ENCODE measurements at regions not wholly inside any gene's neighbourhood (a gene's known extent, or its start where the extent isn't known, plus 50 kb on each side); places are given as distances from the start of the nearest gene placed in this dataset.
"Not testable (repeated sequence)": the region's sequence is repeated elsewhere in the genome, so short reads cannot be mapped to it uniquely, and the experiment has no call there.

- H3K9me3 Mint-ChIP-seq: no peaks in the 10 kb centered on the region
- intact Hi-C loops (cut with micrococcal nuclease): no loop called here
- no peak overlapping the region for H3K4me3 Mint-ChIP-seq
- no peaks in the 10 kb centered on the region for H3K4me1 Mint-ChIP-seq (ENCODE audit: low read depth)
- no peak overlapping the region for H3K27ac Mint-ChIP-seq
- DNase-seq (ENCODE audit: low spot score): no peak
- no peaks in the 10 kb centered on the region for H3K27me3 Mint-ChIP-seq (ENCODE audit: insufficient read depth)
- no peaks in the 10 kb centered on the region for H3K36me3 Mint-ChIP-seq (ENCODE audit: low read depth)
Measured at GRCh38 chr4:79182209-79182608, 143.7 kb downstream of the NAA11 start.

- Mint-ChIP-seq H3K4me1 (ENCODE audit: low read depth) (no peaks in the 10 kb centered on the region), H3K9me3 (no peaks in the 10 kb centered on the region), H3K27me3 (ENCODE audit: insufficient read depth) (no peaks in the 10 kb centered on the region), H3K36me3 (ENCODE audit: low read depth) (no peaks in the 10 kb centered on the region), H3K4me3 (no peak overlapping the region), H3K27ac (no peak overlapping the region)
- no peak for DNase-seq (ENCODE audit: low spot score)
- intact Hi-C loops (cut with micrococcal nuclease): no loop called here
Measured at GRCh38 chr4:79181190-79181589, 144.7 kb downstream of the NAA11 start.

DNA sequence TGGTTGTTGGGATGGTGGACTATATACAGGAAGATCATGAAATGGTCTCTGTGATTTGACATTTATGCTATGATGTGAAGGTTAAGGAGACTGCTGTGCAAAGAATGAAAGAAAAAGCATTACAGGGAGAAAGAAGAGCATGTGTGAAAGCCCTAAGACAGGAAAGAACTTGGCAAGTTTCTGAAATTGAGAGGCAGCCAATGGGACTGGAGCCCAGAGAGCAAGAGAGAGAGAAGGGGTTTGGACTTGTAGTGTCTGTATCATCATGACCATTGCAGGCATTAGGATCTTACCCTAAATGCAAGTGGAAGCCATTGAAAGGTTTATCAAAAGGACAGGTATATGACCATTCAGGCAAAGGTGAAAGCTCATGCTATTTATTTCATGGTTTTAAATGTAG lies 147.1 kb downstream of the NAA11 start:
- H3K9me3 Mint-ChIP-seq: no peaks in the 10 kb centered on the region
- no peak overlapping the region for H3K27ac Mint-ChIP-seq
- DNase-seq (ENCODE audit: low spot score): no peak
- H3K36me3 Mint-ChIP-seq (ENCODE audit: low read depth): no peaks in the 10 kb centered on the region
- H3K27me3 Mint-ChIP-seq (ENCODE audit: insufficient read depth): no peaks in the 10 kb centered on the region
- no peak overlapping the region for H3K4me3 Mint-ChIP-seq
- H3K4me1 Mint-ChIP-seq (ENCODE audit: low read depth): no peaks in the 10 kb centered on the region
- intact Hi-C loops (cut with micrococcal nuclease): no loop called here

GRCh38 chr4:79177388-79177787 lies 148.5 kb downstream of the NAA11 start:
- H3K27ac Mint-ChIP-seq: no peak overlapping the region
- no peak for DNase-seq (ENCODE audit: low spot score)
- no peak overlapping the region for H3K4me3 Mint-ChIP-seq
- H3K4me1 Mint-ChIP-seq (ENCODE audit: low read depth): no peaks in the 10 kb centered on the region
- intact Hi-C loops (cut with micrococcal nuclease): no loop called here
- no peaks in the 10 kb centered on the region for H3K36me3 Mint-ChIP-seq (ENCODE audit: low read depth)
- H3K9me3 Mint-ChIP-seq: no peaks in the 10 kb centered on the region
- H3K27me3 Mint-ChIP-seq (ENCODE audit: insufficient read depth): no peaks in the 10 kb centered on the region

GRCh38 chr4:79176351-79176750 lies 149.5 kb downstream of the NAA11 start:
- intact Hi-C loops (cut with micrococcal nuclease): no loop called here
- no peaks in the 10 kb centered on the region for H3K36me3 Mint-ChIP-seq (ENCODE audit: low read depth)
- no peak overlapping the region for H3K4me3 Mint-ChIP-seq
- no peaks in the 10 kb centered on the region for H3K4me1 Mint-ChIP-seq (ENCODE audit: low read depth)
- no peaks in the 10 kb centered on the region for H3K9me3 Mint-ChIP-seq
- no peaks in the 10 kb centered on the region for H3K27me3 Mint-ChIP-seq (ENCODE audit: insufficient read depth)
- no peak overlapping the region for H3K27ac Mint-ChIP-seq
- no peak for DNase-seq (ENCODE audit: low spot score)

DNA sequence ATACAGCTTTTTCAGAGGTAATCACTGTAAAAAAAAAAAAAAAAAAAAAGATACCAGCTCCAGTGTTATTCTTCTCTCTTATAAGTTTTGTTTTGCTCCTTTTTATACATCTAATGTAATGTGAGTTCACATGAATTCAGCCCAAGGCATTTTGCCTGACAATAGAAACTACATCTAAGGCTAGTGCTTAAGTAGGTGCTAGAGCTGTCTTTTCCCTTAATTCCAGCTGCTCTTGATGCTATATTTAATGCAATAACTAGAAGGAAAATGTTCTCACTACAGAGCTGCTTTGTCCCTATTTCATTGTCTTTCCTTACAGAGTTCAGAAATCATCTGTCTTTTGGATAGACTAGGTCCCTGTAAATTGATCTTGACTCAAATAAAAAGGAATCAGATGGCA lies 150.1 kb downstream of the NAA11 start:
- H3K27ac Mint-ChIP-seq: no peak overlapping the region
- intact Hi-C loops (cut with micrococcal nuclease): no loop called here

GRCh38 chr4:79174490-79175252 lies 151.2 kb downstream of the NAA11 start:
- Mint-ChIP-seq H3K36me3 (ENCODE audit: low read depth) (no peaks in the 10 kb centered on the region), H3K4me1 (ENCODE audit: low read depth) (no peaks in the 10 kb centered on the region), H3K9me3 (no peaks in the 10 kb centered on the region), H3K27ac (no peak overlapping the region), H3K27me3 (ENCODE audit: insufficient read depth) (no peaks in the 10 kb centered on the region), H3K4me3 (no peak overlapping the region)
- intact Hi-C loops (cut with micrococcal nuclease): no loop called here
- no peak for DNase-seq (ENCODE audit: low spot score)

More for the DNA sequence above, 150.1 kb downstream of the NAA11 start:
- Mint-ChIP-seq H3K36me3 (ENCODE audit: low read depth) (no peaks in the 10 kb centered on the region), H3K4me1 (ENCODE audit: low read depth) (no peaks in the 10 kb centered on the region), H3K9me3 (no peaks in the 10 kb centered on the region), H3K4me3 (no peak overlapping the region), H3K27me3 (ENCODE audit: insufficient read depth) (no peaks in the 10 kb centered on the region)
- no peak for DNase-seq (ENCODE audit: low spot score)

DNA sequence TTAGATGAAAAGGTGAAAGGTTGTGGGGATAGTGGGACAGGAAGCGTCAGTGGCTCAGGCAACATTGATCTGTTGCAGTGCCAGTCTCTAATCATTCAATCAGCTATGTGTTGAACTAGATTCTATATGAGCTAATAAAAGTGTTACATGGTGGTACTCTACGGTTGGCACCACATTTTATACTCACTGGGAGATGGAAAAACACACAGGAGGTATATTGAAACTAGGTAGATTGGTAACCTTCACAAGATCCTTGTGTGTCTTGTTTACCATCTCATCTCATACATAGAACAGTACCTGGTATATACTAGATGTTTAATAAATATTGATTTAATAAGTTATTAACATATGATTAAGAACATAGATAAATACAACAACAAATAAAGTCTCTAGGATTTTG lies 152.7 kb downstream of the NAA11 start:
- H3K27ac Mint-ChIP-seq: no peak overlapping the region
- intact Hi-C loops (cut with micrococcal nuclease): no loop called here
- no peaks in the 10 kb centered on the region for H3K36me3 Mint-ChIP-seq (ENCODE audit: low read depth)
- H3K4me3 Mint-ChIP-seq: no peak overlapping the region
- H3K27me3 Mint-ChIP-seq (ENCODE audit: insufficient read depth): no peaks in the 10 kb centered on the region
- H3K4me1 Mint-ChIP-seq (ENCODE audit: low read depth): no peaks in the 10 kb centered on the region
- no peaks in the 10 kb centered on the region for H3K9me3 Mint-ChIP-seq
- DNase-seq (ENCODE audit: low spot score): no peak

GRCh38 chr4:79170077-79170476 lies 155.8 kb downstream of the NAA11 start:
- H3K27ac Mint-ChIP-seq: no peak overlapping the region
- no peaks in the 10 kb centered on the region for H3K4me1 Mint-ChIP-seq (ENCODE audit: low read depth)
- no peak for DNase-seq (ENCODE audit: low spot score)
- no peak overlapping the region for H3K4me3 Mint-ChIP-seq
- intact Hi-C loops (cut with micrococcal nuclease): no loop called here
- H3K27me3 Mint-ChIP-seq (ENCODE audit: insufficient read depth): no peaks in the 10 kb centered on the region
- peaks cover 3% of the 10 kb centered on the region for H3K9me3 Mint-ChIP-seq
- no peaks in the 10 kb centered on the region for H3K36me3 Mint-ChIP-seq (ENCODE audit: low read depth)

GRCh38 chr4:79164907-79165610 lies 160.8 kb downstream of the NAA11 start:
- Mint-ChIP-seq H3K9me3 (peaks cover 3% of the 10 kb centered on the region), H3K36me3 (ENCODE audit: low read depth) (no peaks in the 10 kb centered on the region), H3K27ac (no peak overlapping the region), H3K27me3 (ENCODE audit: insufficient read depth) (no peaks in the 10 kb centered on the region), H3K4me3 (no peak overlapping the region), H3K4me1 (ENCODE audit: low read depth) (no peaks in the 10 kb centered on the region)
- DNase-seq (ENCODE audit: low spot score): no peak
- intact Hi-C loops (cut with micrococcal nuclease): no loop called here

DNA sequence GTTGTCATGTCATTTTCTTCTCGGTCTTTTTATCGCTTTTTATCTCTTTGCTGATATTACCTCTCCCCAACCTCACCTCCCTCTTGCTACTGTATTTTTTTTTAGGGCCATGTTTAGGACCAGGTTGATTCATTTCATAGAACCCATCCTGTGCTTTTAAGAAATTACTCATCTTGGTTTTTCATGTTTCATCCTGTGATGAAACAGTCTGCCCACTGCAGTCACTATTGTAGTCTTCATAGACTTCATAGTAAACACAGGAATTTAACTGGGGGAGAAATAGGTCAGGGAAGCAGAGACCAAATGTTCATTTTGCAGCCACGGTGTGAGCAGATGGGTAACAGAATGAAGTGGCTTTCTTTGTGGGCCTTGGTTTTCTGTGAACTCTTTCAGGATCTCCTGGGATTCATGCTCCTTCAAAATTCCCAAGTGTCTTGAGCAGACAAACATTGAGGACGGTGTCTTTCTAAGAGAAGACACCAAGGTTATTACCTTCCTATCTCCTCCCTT lies 161.8 kb downstream of the NAA11 start:
- intact Hi-C loops (cut with micrococcal nuclease): no loop called here
- Mint-ChIP-seq H3K4me1 (ENCODE audit: low read depth) (no peaks in the 10 kb centered on the region), H3K27ac (no peak overlapping the region), H3K27me3 (ENCODE audit: insufficient read depth) (no peaks in the 10 kb centered on the region), H3K36me3 (ENCODE audit: low read depth) (no peaks in the 10 kb centered on the region), H3K9me3 (peaks cover 3% of the 10 kb centered on the region), H3K4me3 (no peak overlapping the region)
- no peak for DNase-seq (ENCODE audit: low spot score)

DNA sequence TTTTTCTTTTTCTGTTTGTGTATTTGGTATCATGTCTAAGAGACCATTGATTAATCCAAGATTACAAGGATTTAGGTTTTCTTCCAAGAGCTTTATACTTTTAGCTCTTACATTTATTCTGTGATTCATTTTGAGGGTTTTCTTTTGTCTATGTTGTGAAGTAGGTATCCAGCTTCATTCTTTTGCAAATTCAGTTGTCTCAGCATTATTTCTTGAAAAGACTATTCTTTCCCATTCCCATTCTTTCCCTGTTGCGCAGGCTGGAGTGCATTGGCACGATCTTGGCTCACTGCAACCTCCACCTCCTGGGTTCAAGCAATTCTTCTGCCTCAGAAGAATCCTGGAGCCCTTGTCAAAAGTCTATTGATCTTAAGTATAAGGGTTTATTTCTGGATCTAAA lies 164.9 kb downstream of the NAA11 start:
- Mint-ChIP-seq H3K4me3 (no peak overlapping the region), H3K4me1 (ENCODE audit: low read depth) (no peaks in the 10 kb centered on the region), H3K27ac (no peak overlapping the region), H3K27me3 (ENCODE audit: insufficient read depth) (no peaks in the 10 kb centered on the region), H3K36me3 (ENCODE audit: low read depth) (no peaks in the 10 kb centered on the region), H3K9me3 (no peaks in the 10 kb centered on the region)
- intact Hi-C loops (cut with micrococcal nuclease): no loop called here
- no peak for DNase-seq (ENCODE audit: low spot score)

GRCh38 chr4:79158705-79159104 lies 167.2 kb downstream of the NAA11 start:
- H3K27me3 Mint-ChIP-seq (ENCODE audit: insufficient read depth); H3K4me1 Mint-ChIP-seq (ENCODE audit: low read depth); H3K4me3 Mint-ChIP-seq; intact Hi-C loops (cut with micrococcal nuclease); DNase-seq (ENCODE audit: low spot score); H3K9me3 Mint-ChIP-seq; H3K36me3 Mint-ChIP-seq (ENCODE audit: low read depth); H3K27ac Mint-ChIP-seq: not testable (repeated sequence)
